CD4-positive, alpha-beta T cell treated with Interleukin-12 subunit alpha and Interleukin-12 subunit beta, for 1 hour (primary cell): ENCODE measurements at regions not wholly inside any gene's neighbourhood (a gene's known extent, or its start where the extent isn't known, plus 50 kb on each side); places are given as distances from the start of the nearest gene placed in this dataset.
"Not testable (repeated sequence)": the region's sequence is repeated elsewhere in the genome, so short reads cannot be mapped to it uniquely, and the experiment has no call there.

ENCODE experiments used
- DNase-seq: peaks from one replicate; pipeline ENCODE4 v3.0.0-alpha.2; 2020

DNA sequence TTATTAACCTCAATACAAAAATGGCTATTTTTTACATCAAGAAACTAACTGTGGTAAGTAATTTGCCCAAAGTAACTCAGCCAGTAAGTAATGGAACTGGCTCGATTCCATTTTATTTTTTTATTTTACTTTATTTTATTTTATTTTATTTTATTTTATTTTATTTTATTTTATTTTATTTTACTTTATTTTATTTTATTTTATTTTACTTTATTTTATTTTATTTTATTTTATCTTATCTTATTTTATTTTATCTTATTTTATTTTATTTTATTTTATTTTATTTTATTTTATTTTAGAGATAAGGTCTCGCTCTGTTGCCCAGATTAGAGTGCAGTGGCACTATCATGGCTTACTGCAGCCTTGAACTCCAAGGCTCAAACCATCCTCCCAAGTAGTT, 516.3 kb upstream of the API5 start:
- DNase-seq, result not testable (repeated sequence)

DNA sequence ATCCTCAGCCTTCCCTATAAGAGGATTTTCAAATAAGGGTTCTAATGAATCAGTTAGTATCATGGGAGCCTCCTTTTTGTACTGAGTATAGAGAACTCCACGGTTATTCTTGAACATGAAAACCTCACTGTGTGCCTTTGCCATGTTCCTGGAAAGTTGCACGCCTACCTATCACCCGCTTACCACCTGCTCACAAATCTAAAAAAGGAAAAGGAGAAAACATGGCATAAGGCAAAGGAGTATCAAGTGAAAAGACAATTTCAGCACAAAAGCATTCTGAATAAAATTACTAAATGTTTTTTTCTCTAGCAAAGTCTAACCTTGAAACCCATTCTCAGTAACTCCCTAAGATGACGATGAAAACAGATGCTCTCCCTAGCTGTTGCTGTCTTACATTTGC, 511.8 kb upstream of the API5 start:
- DNase-seq, result no peak

DNA sequence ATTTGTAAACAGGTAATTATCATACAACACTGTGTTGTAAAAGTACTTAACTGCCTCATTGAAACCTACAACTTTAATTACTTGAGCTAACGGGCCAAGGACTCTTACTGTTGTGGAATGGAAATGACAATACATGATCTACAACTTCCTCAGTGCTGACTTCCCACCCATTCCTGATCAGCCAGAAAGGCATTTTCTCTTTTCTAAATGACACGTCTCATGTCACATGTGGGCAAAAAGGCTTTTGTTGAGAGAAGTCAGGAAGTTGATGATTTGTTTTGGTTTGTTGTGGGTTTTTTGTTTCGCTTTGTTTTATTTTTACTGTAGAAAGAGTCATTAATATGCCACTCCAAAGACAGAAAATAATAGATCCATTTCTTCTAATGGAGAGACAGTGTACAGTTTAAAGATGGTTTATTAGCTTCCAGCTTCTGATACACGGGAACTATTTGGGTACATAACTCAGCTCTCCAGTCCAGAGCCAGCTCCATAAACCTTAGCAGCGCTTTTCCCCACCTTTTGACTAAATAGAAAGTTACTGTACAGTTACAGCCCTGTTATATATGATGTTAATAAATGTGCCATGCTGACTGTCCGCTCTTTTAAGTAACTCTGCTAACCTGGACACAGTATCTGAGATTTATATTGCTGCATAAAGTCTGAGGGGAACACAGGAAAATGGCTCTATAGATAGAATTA, 509.4 kb upstream of the API5 start:
- no peak for DNase-seq

DNA sequence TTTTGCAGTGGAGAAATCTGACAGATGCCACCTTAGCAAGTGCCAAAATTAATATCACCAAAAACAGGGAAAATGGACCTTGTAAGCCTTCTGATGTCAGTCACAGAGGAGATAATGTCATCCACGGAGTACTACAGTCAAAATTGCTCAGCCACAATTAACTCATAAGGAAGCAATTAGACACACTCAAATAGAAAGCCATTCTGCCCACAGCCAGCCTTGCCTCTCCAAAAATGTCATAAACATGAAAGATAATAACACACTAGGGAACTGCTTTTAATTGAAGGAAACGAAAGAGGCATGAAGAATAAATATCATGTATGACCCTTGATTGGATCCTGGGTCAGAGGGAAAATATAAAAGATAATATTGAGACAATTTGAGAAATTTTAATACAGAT, 505.6 kb upstream of the API5 start:
- no peak for DNase-seq

DNA sequence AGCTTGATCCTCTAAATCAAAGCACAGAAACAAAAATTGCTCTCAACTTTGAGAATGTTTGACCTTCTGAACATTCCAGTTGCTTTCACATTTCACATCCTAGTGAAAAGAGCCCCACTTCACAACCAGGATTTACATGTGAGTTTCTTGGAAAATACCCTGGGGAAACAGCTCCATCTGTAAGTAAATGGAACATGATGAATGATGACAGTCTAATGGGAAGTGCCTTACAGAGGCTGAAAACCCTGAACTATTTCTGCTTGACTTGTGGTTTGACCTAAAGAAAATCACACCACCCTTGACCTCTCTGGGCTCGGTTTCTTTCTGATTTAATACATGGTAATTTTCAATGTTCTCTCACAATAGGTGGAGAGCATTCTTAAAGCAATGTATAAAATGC, 499.4 kb upstream of the API5 start:
- no peak for DNase-seq

DNA sequence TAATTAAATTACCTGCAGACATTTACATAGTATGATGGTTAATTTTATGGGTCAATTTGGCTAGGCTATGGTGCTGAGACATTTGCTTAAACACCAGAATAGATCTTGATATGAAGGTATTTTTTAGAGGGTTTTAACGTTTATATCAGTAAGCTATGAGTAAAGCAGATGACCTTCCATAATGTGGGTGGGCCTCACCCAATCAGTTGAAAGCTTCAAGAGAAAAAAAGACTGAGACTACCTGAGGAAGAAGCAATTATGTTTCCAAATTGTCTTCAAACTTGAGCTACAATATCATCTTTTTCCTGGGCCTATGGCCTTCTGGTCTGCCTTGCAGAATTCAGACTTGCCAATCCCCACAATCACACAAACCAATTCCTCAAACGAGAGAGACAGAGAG, 498.8 kb upstream of the API5 start:
- DNase-seq, result no peak

DNA sequence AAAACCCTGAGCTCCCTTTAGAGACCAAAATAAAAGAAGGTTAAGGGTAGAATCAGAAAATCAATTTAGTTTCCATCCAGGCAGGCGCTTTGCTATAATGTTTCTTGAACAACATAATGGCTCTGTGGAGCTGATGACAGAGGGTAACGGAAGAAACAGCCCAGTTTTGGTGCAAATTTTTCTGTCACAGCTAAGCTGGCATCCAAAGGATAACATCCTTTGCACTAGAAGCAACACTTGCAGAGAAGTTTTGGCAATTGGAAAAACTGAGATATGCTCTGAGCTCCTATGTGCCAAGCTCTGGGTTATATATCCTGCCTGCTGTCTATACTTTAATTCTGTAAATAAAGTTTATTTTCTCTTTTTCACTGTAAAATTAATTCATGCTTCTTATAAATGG, 495.3 kb upstream of the API5 start:
- no peak for DNase-seq

DNA sequence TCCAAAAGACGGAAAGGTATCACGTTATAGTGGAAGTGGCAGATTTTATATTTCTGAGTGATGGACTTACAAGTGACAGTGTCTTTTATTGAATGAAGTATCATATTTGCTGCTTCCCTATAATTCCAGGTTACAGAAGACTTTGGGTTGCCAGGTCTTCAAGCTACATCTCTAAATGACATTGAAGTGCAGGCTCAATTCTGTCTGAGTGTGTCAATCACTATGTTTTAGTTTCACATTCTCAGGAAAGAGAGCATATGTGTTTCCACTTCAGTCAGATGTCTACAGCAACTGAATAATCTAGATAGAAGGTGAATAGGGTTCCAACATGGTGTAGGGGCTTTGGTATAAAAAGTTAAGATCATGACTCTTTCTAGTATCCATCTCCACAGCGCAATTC, 492.7 kb upstream of the API5 start:
- DNase-seq, result no peak

DNA sequence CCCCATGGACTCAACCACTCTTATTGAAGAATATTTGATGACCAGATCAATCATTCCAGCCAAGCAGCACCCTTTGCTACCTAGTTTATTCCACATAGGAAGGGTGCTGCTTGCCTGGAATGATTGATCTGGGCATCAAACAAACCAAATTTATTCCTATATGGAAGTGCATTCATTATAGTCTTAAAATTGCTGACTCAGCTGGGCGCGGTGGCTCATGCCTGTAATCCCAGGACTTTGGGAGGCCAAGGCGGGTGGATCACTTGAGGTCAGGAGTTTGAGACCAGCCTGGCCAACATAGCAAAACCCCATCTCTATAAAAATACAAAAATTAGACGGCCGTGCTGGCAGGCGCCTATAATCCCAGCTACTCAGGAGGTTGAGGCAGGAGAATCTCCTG, 489.6 kb upstream of the API5 start:
- not testable (repeated sequence) for DNase-seq

DNA sequence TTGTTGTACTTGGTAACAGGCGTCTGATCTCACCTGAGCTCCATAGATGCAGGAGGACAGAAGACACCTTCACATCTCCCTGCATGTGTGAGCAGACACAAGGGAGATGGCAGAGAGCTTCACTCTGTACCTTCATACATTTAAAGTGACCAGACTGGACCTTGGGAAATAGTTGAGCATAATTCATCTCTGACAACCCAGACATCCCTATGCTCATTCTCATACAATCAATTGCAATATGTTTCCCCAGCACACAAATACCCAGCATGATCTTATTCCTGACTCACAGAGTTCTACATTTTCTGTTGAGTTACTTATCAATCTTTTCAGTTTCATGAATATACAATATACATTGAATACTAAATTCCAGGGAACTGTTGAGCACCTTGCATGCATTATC, 488.2 kb upstream of the API5 start:
- no peak for DNase-seq

DNA sequence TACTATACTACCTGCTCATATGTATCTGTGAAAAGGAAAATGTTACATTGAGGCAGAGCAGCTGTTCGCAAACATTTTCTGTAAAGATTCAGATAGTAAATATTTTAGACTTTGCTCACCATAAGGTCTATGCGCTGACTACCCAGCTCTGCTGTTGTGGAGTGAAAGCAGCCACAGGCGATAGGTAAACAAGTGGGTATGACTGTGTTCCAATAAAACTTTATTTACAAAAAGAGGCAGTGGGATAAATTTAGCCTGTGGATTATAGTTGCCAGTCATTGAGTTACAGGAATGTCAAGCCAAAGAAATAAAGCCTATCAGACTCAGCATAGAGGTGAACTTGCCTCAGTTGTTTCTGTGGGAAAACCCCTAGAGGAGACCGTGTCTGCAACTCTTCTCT, 487.7 kb upstream of the API5 start:
- DNase-seq, result no peak

DNA sequence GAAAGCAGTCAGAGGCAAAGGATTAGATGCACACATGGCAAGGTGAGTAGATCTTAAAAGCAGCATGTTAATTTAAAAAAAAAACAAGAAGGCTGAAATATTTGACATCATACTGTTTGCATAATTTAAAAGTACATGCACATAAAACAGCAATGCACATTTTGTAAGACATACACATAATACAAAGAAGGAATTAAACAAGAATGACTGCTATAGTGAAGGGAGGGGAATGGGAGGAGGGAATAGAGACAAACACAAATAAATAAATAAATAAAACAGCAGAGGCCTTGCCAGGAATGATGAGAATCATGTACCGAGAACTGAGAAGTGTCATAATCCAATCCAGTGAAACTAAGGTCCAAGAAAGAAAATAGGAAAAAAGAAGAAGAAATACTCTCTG, 486.2 kb upstream of the API5 start:
- no peak for DNase-seq

DNA sequence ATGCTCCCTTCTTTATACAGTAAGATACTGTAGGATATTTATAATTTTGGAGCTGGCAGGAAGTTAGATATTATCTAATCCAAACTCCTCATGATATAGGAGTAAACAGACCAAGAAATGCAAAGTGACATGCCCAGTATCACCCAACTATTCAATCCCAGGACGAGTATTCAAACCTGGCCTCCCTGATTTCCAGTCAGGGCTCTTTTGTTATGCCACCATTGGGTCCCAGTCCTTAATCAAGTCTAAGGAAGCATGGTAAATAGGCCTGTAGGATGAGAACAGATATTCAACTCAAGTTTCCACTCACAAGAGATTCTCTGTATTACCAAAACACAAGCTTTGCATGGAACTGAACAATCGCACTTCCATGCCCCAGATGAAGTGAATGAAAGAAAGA, 484.0 kb upstream of the API5 start:
- DNase-seq, result no peak

DNA sequence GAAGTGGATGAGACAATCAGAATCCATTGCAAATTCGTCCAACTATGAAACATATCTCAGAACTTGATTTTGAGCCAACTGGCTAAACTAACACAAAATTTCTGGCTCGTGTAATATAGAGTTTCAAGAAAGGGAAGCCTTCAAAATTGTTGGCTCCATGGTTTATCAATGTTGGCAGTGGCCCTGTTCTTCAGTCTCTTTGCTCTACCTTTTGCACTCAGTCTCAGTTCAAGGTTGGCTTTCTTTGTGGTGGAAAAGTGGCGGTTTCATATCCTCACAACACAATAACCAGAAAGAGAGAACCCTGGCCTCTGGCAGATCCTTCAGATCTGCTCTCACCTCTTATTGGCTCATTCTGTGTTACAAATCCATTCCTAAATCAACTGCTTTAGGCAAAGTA, 473.8 kb upstream of the API5 start:
- no peak for DNase-seq

DNA sequence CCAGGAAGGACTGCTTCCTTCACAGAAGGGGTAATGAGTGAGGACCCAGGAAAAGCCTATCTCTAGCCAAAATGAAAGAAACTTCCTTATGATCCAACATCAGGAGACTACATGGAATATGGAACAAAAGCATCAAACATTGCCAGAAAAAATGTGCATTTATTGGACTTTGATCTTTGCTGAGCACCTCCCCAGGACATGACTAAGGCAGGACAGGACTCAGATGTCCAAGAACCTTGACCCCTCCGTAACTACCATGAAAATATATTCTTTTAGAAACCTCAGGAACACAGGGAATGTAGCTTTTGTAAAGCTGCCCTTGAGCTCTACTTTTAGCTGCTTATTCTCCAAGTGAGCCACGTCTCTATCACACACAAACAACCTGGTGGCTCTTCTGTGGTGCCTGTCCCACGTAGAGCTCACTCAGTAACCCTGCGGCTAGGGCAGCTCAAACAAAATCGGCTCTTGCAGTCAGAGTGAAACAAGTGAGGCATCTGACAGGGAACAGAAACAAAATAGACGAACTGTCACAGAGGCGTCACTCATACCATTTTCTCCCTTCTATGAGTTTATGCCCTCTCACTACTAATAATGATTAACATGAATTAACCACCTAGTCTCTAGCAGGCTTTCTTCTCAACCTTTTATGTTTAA, 471.5 kb upstream of the API5 start:
- no peak for DNase-seq

DNA sequence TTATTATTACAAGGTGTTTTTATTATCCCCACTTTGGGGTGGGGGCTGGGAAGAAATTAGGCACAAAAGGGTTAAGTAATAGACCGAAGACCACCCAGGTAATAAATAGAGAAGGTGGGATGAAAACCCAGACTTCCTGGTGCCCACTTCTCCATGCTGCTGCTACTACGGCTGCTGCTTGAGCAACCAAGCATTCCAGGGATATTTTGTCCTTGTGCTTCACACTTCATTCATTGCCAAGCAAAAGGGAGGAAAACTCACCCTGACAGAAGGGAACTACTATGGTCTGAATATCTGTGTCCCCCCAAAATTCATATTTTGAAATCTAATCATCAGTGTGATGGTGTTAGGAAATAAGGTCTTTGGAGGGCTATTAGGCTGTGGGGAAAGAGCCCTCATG, 470.9 kb upstream of the API5 start:
- DNase-seq, result no peak

DNA sequence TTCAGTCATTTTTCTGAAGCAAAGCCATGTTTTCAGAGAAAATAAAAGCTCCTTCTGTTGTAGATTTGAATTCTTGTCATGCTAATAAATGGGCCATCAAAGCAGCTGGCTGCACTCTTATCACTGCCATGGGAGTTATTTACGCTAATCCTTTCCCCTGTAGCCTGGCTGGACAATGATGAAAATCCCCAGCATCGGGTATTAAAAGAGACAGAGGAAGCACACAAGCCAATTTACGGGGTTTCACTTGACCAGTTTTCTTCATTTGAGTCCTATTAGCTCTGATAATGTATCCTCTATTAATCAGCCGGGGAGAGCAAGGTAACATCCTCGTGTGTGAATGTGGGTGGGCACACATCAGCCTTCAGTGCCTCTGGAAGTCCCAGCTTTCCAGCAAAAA, 470.2 kb upstream of the API5 start:
- no peak for DNase-seq

DNA sequence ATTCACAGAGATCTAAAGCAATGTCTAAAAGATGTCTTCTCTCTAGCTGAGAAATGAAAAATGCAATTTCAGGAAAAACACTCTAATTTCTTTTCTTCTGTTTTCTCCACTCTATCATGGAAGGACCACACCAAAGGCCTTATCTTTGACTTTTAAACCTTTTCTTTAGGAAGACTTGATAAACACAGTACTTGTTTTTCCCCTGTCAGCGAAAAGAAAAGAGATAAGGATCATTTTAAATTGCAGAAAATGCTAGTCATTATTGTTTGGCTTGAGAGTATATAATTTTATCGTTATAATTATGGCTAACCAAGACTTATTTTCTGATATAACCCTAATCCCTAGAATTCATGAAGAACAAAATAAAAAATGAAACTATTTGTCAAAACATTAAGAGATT, 462.4 kb upstream of the API5 start:
- DNase-seq, result no peak

DNA sequence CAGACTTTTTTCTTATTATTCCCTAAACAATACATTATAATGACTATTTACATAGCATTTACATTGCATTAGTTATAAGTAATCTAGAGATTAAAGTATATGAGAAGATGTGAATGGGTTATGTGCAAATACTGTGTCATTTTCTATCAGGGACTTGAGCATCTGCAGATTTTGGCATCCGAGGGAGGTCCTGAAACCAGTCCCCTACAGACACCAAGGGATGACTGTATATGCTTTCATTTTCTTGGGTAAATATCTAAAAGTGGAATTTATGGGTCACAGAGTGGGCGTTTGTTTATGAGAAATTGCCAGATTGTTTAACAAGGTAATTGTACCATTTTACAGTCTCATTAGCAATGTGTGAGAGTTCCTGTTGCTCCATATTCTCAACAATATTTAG, 454.5 kb upstream of the API5 start:
- DNase-seq, result no peak

DNA sequence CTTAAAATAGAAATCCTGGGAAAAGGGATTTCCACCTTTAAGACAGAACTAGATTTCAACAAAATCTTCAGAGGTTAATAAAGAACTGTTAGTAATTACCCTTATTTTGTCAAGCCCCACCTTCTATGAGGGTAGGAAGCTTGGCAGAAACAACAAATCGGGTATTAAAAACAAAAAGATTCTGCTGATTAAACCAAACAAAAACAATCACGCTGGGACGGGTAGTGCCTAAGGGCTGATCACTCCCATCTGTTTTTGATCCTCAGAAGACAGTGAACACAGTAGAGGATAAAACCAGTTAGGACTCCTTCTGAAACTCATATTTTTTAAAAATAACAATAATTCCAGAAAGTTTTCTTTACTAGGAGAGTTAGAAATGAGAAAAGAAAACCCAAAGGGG, 441.3 kb upstream of the API5 start:
- DNase-seq, result no peak

DNA sequence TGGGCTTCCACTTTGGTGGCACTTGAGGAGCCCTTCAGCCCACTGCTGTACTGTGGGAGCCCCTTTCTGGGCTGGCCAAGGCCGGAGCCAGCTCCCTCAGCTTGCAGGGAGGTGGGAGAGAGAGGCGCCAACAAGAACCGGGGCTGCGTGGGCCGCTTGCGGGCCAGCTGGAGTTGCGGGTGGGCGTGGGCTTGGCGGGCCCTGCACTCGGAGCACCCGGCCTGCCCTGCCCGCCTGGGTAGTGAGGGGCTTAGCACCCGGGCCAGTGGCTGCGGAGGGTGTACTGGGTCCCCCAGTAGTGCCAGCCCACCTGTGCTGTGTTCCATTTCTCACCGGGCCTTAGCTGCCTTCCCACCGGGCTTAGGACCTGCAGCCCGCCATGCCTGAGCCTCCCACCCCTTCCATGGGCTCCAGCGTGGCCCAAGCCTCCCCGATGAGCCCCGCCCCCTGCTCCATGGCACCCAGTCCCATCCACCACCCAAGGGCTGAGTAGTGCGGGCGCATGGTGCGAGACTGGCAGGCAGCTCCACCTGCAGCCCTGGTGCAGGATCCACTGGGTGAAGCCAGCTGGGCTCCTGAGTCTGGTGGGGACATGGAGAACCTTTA, 437.9 kb upstream of the API5 start:
- not testable (repeated sequence) for DNase-seq

DNA sequence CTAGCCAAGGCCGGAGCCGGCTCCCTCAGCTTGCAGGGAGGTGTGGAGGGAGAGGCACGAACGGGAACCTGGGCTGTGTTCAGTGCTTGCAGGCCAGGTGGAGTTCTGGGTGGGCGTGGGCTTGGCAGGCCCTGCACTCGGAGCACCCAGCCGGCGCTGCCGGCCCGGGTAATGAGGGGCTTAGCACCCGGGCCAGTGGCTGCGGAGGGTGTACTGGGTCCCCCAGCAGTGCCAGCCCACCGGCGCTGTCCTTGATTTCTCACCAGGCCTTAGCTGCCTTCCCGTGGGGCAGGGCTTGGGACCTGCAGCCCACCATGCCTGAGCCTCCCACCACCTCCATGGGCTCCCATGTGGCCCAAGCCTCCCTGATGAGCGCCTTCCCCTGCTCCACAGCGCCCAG, 430.5 kb upstream of the API5 start:
- not testable (repeated sequence) for DNase-seq

DNA sequence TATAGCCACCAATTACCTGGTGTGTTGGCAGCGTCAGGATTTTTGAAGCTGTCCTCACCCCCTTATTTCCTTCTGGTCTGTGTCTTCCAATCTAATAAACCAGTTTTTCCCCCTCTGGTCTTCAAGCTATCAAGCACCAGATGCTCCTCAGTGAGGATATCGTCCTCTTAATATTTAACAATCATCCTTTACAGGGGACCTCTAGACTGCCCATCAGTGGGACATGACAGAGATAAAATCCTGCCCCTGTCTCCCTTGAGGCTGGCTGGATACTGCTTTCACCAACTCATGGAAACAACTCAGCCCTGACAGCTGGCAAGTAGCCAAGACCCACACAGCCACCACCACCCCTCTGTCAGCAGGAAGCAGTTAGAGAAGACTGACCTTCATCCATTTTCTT, 421.0 kb upstream of the API5 start:
- DNase-seq, result no peak

DNA sequence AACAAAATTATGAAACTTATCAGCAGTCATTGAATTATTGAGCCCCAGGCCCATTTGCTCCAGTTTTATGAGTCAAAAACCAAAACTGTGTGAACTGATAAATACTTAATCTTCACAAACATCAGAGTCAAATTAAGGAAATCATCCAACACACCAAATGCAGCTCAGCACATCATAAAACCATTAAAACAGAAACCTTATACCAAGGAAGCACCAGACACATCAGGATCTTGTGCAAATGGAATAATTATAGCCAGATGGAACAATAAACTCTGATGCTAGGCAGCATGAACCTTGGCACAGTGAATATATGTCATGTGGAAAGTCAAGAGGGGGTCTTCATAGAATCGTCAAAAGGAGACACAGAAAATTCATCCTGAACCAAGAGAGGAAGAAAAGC, 410.7 kb upstream of the API5 start:
- no peak for DNase-seq

DNA sequence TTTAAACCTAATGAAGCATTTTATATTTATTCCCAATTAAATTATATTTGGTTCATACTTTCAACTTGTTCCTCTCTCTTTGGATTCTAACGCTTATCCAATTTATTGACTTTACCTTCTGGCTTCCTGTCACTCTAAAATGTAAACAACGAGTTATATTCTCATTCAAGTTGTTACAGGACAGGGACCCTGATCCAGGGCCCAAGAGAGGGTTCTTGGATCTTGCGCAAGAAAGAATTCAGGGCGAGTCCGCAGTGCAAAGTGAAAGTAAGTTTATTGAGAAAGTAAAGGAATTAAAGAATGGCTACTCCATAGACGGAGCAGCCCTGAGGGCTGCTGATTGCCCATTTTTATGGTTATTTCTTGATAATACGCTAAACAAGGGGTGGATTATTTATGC, 405.6 kb upstream of the API5 start:
- DNase-seq, result no peak
